ENCODE measurements at regions not wholly inside any gene's neighbourhood (a gene's known extent, or its start where the extent isn't known, plus 50 kb on each side); places are given as distances from the start of the nearest gene placed in this dataset.

- no peak for TF ChIP-seq POLR2AphosphoS5 (IDR thresholded peaks at IDR 0.05)
- TF ChIP-seq, protein P1, sequence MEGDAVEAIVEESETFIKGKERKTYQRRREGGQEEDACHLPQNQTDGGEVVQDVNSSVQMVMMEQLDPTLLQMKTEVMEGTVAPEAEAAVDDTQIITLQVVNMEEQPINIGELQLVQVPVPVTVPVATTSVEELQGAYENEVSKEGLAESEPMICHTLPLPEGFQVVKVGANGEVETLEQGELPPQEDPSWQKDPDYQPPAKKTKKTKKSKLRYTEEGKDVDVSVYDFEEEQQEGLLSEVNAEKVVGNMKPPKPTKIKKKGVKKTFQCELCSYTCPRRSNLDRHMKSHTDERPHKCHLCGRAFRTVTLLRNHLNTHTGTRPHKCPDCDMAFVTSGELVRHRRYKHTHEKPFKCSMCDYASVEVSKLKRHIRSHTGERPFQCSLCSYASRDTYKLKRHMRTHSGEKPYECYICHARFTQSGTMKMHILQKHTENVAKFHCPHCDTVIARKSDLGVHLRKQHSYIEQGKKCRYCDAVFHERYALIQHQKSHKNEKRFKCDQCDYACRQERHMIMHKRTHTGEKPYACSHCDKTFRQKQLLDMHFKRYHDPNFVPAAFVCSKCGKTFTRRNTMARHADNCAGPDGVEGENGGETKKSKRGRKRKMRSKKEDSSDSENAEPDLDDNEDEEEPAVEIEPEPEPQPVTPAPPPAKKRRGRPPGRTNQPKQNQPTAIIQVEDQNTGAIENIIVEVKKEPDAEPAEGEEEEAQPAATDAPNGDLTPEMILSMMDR (IDR thresholded peaks at IDR 0.05): no peak
- TF ChIP-seq POLR2A (IDR thresholded peaks at IDR 0.05): no peak
- no peak for DNase-seq (ENCODE audit: low spot score in 2 of 2)
- Histone ChIP-seq H3K4me3 (no peak overlapping the region), H3K36me3 (no peaks in the 10 kb centered on the region), H3K27ac (no peak overlapping the region), H3K9me3 (no peaks in the 10 kb centered on the region), H3K27me3 (no peaks in the 10 kb centered on the region), H3K4me1 (no peaks in the 10 kb centered on the region)
- intact Hi-C loops (cut with DNase I; ENCODE audit: low total_unique reads): no loop called here
Measured at GRCh38 chr7:51950813-51951212, 634.2 kb upstream of the COBL start.

GRCh38 chr7:51949726-51950644, 633.4 kb upstream of the COBL start:
- Histone ChIP-seq H3K4me1 (no peaks in the 10 kb centered on the region), H3K27ac (no peak overlapping the region), H3K4me3 (no peak overlapping the region), H3K27me3 (no peaks in the 10 kb centered on the region), H3K9me3 (peaks cover 0 to 6% of the 10 kb centered on the region in 2 donors), H3K36me3 (no peaks in the 10 kb centered on the region)
- TF ChIP-seq POLR2A (IDR thresholded peaks at IDR 0.05): no peak
- TF ChIP-seq, protein P1 (IDR thresholded peaks at IDR 0.05): no peak
- TF ChIP-seq POLR2AphosphoS5 (IDR thresholded peaks at IDR 0.05): no peak
- DNase-seq (ENCODE audit: low spot score in 2 of 2): no peak
- intact Hi-C loops (cut with DNase I; ENCODE audit: low total_unique reads): no loop called here

GRCh38 chr7:51930834-51931233, 614.2 kb upstream of the COBL start:
- H3K4me3 ChIP-seq: no peak overlapping the region
- H3K27me3 ChIP-seq: no peaks in the 10 kb centered on the region
- no peak overlapping the region for H3K27ac ChIP-seq
- TF ChIP-seq POLR2A (IDR thresholded peaks at IDR 0.05): no peak
- TF ChIP-seq, protein P1 (IDR thresholded peaks at IDR 0.05): no peak
- no peak for TF ChIP-seq POLR2AphosphoS5 (IDR thresholded peaks at IDR 0.05)
- H3K9me3 ChIP-seq: no peaks in the 10 kb centered on the region
- intact Hi-C loops (cut with DNase I; ENCODE audit: low total_unique reads): no loop called here
- no peak for DNase-seq (ENCODE audit: low spot score in 2 of 2)
- H3K4me1 ChIP-seq: no peaks in the 10 kb centered on the region
- H3K36me3 ChIP-seq: no peaks in the 10 kb centered on the region

GRCh38 chr7:51929818-51930217, 613.2 kb upstream of the COBL start:
- Histone ChIP-seq H3K4me1 (no peaks in the 10 kb centered on the region), H3K27me3 (no peaks in the 10 kb centered on the region), H3K27ac (no peak overlapping the region), H3K4me3 (no peak overlapping the region), H3K36me3 (no peaks in the 10 kb centered on the region), H3K9me3 (no peaks in the 10 kb centered on the region)
- no peak for DNase-seq (ENCODE audit: low spot score in 2 of 2)
- intact Hi-C loops (cut with DNase I; ENCODE audit: low total_unique reads): no loop called here
- TF ChIP-seq POLR2AphosphoS5 (IDR thresholded peaks at IDR 0.05): no peak
- TF ChIP-seq, protein P1 (IDR thresholded peaks at IDR 0.05): no peak
- no peak for TF ChIP-seq POLR2A (IDR thresholded peaks at IDR 0.05)

GRCh38 chr7:51927738-51928137, 611.1 kb upstream of the COBL start:
- H3K27me3 ChIP-seq: no peaks in the 10 kb centered on the region
- H3K9me3 ChIP-seq: no peaks in the 10 kb centered on the region
- intact Hi-C loops (cut with DNase I; ENCODE audit: low total_unique reads): no loop called here
- no peak overlapping the region for H3K4me3 ChIP-seq
- no peak for DNase-seq (ENCODE audit: low spot score in 2 of 2)
- no peak for TF ChIP-seq POLR2A (IDR thresholded peaks at IDR 0.05)
- TF ChIP-seq POLR2AphosphoS5 (IDR thresholded peaks at IDR 0.05): no peak
- TF ChIP-seq, protein P1 (IDR thresholded peaks at IDR 0.05): no peak
- H3K27ac ChIP-seq: no peak overlapping the region
- H3K36me3 ChIP-seq: no peaks in the 10 kb centered on the region
- no peaks in the 10 kb centered on the region for H3K4me1 ChIP-seq

Data from breast epithelium (tissue), 4 donors.